ENCODE measurements at regions not wholly inside any gene's neighbourhood (a gene's known extent, or its start where the extent isn't known, plus 50 kb on each side); places are given as distances from the start of the nearest gene placed in this dataset.
"Not testable (repeated sequence)": the region's sequence is repeated elsewhere in the genome, so short reads cannot be mapped to it uniquely, and the experiment has no call there.

DNA sequence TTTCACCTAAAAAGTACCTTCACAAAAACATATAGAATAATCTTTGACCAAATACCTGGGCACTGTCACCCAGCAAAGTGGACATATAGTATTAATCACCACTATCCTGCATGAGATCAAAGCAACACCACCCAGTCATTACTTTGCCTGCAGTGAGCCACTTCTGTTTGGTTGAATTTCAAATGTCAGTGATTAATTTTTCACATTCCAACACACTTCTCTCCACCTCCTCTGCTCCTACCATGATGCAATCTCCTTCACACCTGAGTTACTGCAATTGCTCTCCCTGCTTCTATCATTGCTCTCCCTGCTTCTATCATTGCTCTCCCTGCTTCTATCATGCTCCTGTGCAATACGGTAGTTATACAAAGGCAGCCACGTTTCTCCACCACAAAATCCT lies 106.1 kb upstream of the NETO1 start:
- no peak for DNase-seq (ENCODE audit: low spot score)
- in situ Hi-C loops (cut with HindIII; ENCODE audit: low sequenced_read_pairs), result no loop called here

DNA sequence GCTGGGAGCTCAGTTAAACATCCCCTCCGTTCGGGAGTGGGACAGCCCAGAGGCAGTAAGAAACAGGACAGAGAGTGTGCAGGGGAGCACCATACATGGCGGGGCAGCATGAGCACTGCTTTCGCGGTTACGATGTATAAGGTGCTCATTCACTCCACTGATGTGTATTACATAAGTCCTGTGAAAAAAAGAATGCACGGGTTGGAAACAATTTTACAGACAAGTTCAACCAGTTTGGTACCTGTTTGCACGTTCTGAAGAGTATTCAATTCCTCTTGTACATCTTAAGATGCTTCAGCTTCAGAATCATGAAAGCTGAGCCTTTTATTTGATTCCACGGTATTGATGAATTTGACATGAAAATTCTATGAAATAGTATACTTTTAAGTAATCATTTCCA lies 97.8 kb upstream of the NETO1 start:
- in situ Hi-C loops (cut with HindIII; ENCODE audit: low sequenced_read_pairs), result no loop called here
- DNase-seq (ENCODE audit: low spot score), result no peak

DNA sequence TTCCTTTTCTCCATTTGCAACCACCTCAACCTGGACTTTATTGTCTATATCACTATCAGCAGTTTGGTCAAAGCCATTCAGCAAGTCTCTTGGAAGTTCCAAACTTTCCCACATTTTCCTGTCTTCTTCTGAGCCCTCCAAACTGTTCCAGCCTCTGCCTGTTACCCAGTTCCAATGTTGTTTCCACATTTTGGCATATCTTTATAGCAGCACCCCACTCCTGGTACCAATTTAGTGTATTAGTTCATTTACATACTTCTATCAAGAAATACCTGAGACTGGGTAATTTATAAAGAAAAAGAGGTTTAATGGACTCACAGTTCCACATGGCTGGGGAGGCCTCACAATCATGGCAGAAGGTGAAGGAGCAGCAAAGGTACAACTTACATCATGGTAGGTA lies 90.4 kb upstream of the NETO1 start:
- DNase-seq (ENCODE audit: low spot score); in situ Hi-C loops (cut with HindIII; ENCODE audit: low sequenced_read_pairs): not testable (repeated sequence)

DNA sequence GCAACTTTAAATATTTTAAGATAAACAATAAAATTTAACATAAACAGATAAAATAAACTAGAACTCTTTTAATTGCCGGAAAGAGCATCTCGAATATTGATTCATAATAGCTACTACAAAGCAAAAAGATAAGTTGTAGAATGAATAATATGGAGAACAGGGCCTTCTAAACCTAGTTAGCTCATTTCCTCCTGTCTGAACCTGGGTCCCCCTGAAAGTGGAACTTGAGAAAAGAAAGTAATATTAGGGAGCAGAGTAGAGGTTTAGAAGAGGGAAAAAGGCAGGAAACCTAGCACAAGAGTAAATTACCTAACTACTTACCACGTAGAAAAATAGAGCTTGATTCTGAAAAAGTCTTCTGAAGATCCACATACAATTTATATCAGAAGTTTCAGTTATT lies 80.7 kb upstream of the NETO1 start:
- in situ Hi-C loops (cut with HindIII; ENCODE audit: low sequenced_read_pairs), result no loop called here
- DNase-seq (ENCODE audit: low spot score), result no peak

DNA sequence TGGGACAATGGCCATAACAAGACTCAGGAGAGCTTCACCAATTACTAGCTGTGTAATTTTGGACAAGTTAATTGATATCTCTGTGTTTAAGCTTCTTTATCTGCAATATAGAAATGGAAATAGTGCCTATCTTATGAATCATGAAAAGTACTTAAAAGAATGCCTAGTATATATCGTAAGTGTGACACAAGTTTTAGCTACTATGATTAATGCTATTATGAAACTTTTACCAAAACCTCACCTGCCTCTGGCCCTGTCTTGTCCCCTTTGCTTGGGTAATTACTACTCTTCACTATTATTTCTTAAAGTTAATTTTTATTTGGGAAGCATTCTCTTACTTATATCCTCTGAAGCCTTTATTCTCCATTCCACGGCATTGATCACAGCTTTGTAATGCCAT lies 75.0 kb upstream of the NETO1 start:
- in situ Hi-C loops (cut with HindIII; ENCODE audit: low sequenced_read_pairs), result no loop called here
- no peak for DNase-seq (ENCODE audit: low spot score)

DNA sequence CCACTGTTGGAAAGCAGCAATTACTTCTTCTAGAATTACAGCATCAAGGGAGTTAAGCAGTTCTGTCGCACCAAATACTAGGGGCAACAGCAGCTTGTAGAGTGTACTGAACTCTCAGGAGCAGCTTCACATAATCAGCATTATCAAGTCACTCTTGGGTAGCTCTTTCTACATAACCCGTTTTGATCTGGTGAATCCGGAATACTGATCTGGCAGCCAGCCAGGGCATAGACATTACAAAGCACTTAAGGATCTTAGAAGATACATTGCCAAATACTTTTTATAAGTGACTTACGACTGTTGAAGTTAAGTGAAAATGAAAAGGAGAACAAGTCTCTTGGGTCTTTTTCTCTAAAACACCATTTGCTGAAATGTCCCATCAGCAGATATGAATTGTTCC lies 73.2 kb upstream of the NETO1 start:
- in situ Hi-C loops (cut with HindIII; ENCODE audit: low sequenced_read_pairs), result no loop called here
- no peak for DNase-seq (ENCODE audit: low spot score)

DNA sequence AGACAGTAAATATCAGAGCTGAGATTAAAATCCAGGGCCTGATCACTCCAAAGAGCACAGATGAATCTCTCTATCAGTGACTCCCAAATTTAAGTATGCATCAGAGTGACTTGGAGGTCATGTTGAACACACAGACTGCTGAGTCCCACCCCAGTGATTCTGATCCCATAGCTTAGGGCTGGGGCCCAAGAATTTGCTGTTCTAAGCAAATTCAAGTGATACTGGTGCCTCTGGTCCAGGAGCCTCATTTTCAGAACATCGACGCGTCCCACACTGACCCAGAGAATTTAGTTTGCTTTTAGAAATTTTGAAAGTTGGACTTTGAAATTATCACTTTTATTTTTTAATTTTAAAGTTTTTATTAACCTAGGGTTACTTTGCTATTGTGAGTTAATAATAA lies 72.7 kb upstream of the NETO1 start:
- in situ Hi-C loops (cut with HindIII; ENCODE audit: low sequenced_read_pairs), result no loop called here

DNA sequence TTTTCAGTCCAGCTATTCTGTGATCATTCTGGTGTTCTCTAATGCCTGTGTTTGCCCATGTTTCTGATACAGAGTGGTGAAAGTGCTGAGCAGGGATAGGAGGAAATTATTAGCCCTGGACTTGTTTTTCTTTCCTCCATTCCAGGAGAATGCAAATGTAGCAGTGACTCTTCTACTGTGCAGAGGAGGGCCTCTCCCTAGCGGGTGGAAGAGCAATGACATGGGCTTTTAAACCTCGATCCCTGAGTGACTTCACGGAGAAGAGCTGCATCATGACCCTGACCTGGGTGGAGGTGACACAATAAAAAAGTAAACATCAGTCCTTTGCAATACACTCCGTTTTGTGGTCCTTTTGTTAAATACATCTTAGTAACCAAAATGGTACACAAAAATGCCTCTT lies 68.0 kb upstream of the NETO1 start:
- DNase-seq (ENCODE audit: low spot score), result no peak
- in situ Hi-C loops (cut with HindIII; ENCODE audit: low sequenced_read_pairs), result no loop called here

More for the DNA sequence above, 72.7 kb upstream of the NETO1 start:
- DNase-seq (ENCODE audit: low spot score), result no peak

DNA sequence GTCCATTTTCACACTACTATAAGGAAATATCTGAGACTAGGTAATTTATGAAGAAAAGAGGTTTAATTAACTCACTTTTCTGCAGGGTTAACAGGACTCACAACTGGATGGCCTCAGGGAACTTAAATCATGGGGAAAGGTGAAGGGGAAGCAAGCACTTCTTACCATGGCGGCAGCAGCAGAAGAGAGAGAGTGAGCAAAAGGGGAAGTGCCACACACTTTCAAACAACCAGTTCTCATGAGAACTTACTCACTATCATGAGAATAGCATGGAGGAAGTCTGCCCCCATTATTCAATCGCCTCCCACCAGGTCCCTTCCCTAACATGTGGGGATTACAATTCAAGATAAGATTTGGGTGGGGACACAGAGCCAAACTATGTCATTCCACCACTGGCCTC lies 55.1 kb upstream of the NETO1 start:
- DNase-seq (ENCODE audit: low spot score), result no peak
- in situ Hi-C loops (cut with HindIII; ENCODE audit: low sequenced_read_pairs), result no loop called here
